Thoracic aorta (tissue), 2 donors: ENCODE measurements at regions not wholly inside any gene's neighbourhood (a gene's known extent, or its start where the extent isn't known, plus 50 kb on each side); places are given as distances from the start of the nearest gene placed in this dataset.

Source experiments
- ATAC-seq: fragments of 150-250 bp; one replicate; pipeline ENCODE4 v1.8.0; 2017; ENCODE audit warnings: low read depth; ENCODE audit not compliant: insufficient number of reproducible peaks, low FRiP score
- DNase-seq: peaks from one replicate; pipeline ENCODE4 v3.0.0-alpha.2; 2020; ENCODE audit warnings: low spot score
- H3K27ac ChIP-seq, 2 donors: fragments of 200-600 bp; sonication (generic); 1 replicate in 1 of 2; 2 replicates in 1 of 2; pipeline ENCODE4 v1.5.1; 2016; ENCODE audit warnings: mild to moderate bottlenecking in 2 of 2, moderate library complexity in 2 of 2
- H3K27me3 ChIP-seq: fragments of 200-600 bp; sonication (generic); replicated peaks from 2 replicates; pipeline ENCODE4 v1.6.0; 2016; ENCODE audit warnings: mild to moderate bottlenecking; ENCODE audit not compliant: insufficient read depth
- H3K36me3 ChIP-seq: fragments of 200-600 bp; sonication (generic); one replicate; pipeline ENCODE4 v1.5.1; 2016
- H3K4me1 ChIP-seq, 2 donors: fragments of 200-600 bp; sonication (generic); 1 replicate in 1 of 2; 2 replicates in 1 of 2; pipeline versions ENCODE4 v1.5.1 to v1.6.0; 2016; ENCODE audit warnings: low read depth in 2 of 2, mild to moderate bottlenecking in 1 of 2; ENCODE audit not compliant: control insufficient read depth in 1 of 2
- H3K4me3 ChIP-seq: fragments of 200-600 bp; sonication (generic); 2 replicates; pipeline ENCODE4 v1.5.1; 2016; ENCODE audit warnings: mild to moderate bottlenecking
- H3K9me3 ChIP-seq: fragments of 200-600 bp; sonication (generic); 2 replicates; pipeline ENCODE4 v1.5.1; 2016
- TF ChIP-seq, protein P1 (sequence below): fragments of 200-600 bp; sonication (generic); IDR thresholded peaks from one replicate; pipeline ENCODE4 v1.5.1; 2019; ENCODE audit warnings: antibody characterized with exemption

DNA sequence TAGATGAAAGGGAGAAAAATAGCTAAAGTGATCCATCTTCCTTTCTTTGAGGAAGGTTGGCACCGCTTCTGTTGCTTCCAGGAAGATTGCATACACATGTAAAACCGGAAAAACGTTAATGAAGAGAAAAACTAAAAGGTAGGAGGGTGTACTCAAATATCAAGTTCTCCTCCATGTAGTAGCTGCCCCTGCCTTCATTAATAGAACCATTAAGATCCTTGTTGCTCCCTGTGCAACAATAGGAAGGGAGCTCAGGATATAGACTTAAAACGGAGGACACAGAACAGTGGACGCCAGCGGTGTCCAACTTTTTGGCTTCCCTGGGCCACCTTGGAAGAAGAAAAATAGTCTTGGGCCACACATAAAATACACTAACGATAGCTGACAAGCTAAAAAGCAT, 118.9 kb downstream of the TMEM174 start:
- DNase-seq: no peak
- no peaks in the 10 kb centered on the region for H3K27me3 ChIP-seq

DNA sequence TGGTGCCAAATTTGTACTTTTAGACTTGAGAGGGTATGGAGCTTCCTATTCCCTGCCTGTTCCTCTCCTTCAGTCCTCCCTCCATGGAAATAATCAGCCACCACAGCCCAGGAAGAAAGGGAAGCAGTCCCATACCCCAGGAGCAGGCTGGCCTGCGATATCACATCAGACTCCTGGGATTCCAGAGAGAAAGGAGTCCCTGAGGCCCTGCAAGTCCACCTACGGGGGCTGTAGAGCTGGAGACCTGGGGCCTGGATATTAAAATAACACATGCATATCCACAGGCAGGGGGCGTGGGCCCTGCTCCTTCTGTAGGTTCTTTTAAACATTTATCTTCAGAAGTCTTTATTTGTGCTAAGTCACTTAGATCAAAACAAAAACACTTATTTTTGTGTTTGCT, 117.2 kb downstream of the TMEM174 start:
- Histone ChIP-seq H3K4me1 (no peaks in the 10 kb centered on the region), H3K36me3 (no peaks in the 10 kb centered on the region), H3K27ac (no peak overlapping the region), H3K27me3 (no peaks in the 10 kb centered on the region), H3K9me3 (no peaks in the 10 kb centered on the region), H3K4me3 (no peak overlapping the region)
- DNase-seq (no peak), ATAC-seq (no peak)
- TF ChIP-seq, protein P1, sequence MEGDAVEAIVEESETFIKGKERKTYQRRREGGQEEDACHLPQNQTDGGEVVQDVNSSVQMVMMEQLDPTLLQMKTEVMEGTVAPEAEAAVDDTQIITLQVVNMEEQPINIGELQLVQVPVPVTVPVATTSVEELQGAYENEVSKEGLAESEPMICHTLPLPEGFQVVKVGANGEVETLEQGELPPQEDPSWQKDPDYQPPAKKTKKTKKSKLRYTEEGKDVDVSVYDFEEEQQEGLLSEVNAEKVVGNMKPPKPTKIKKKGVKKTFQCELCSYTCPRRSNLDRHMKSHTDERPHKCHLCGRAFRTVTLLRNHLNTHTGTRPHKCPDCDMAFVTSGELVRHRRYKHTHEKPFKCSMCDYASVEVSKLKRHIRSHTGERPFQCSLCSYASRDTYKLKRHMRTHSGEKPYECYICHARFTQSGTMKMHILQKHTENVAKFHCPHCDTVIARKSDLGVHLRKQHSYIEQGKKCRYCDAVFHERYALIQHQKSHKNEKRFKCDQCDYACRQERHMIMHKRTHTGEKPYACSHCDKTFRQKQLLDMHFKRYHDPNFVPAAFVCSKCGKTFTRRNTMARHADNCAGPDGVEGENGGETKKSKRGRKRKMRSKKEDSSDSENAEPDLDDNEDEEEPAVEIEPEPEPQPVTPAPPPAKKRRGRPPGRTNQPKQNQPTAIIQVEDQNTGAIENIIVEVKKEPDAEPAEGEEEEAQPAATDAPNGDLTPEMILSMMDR: no peak

More for the DNA sequence above, 118.9 kb downstream of the TMEM174 start:
- no peaks in the 10 kb centered on the region for H3K9me3 ChIP-seq
- H3K4me1 ChIP-seq: no peaks in the 10 kb centered on the region
- no peaks in the 10 kb centered on the region for H3K36me3 ChIP-seq
- ATAC-seq: no peak
- H3K27ac ChIP-seq: no peak overlapping the region
- no peak overlapping the region for H3K4me3 ChIP-seq
- TF ChIP-seq, protein P1: no peak

DNA sequence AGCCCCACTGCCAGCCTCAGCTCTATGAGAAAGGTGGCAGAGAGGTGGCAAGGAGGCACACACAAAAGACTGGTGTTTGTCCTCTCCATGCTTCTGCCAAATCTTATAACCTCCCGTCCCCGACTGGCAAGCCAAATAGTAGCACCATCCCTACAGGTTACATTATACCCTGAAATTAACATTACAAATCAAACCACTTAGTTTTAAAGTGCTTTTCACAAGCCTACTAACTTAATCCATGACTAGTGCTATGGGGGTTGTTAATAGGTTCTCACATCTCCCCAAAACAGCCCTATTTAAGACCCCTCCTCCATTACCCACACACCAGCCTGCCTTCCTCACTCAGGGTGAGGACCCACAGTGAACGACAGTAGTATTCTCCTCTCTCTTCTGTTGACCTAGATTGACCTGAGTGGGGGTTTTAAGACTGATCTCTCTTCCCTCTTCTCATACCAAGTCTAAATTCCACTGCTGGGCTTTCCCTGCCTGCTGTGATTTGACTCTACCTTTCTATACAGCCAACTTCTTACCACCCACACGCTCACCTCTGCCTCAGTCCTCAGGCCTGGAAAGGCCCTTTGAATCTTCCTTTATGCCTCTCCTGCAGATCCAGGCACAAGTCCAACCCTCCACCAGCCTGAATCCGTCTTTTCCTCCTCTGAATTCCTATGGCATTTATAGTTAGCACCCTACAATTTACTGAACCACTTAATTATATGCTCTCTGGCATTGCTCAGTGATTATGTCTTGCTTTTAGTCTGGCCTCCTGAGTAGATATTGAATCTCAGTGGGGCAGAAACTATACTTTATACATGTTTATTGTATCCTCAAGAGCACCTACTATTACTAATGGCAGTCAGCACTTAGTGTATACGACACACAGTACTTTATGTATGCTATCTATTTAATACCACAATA, 116.1 kb downstream of the TMEM174 start:
- Histone ChIP-seq H3K36me3 (no peaks in the 10 kb centered on the region), H3K9me3 (no peaks in the 10 kb centered on the region), H3K27ac (no peak overlapping the region), H3K27me3 (no peaks in the 10 kb centered on the region), H3K4me1 (no peaks in the 10 kb centered on the region), H3K4me3 (no peak overlapping the region)
- DNase-seq (no peak), ATAC-seq (no peak)
- TF ChIP-seq, protein P1: no peak

DNA sequence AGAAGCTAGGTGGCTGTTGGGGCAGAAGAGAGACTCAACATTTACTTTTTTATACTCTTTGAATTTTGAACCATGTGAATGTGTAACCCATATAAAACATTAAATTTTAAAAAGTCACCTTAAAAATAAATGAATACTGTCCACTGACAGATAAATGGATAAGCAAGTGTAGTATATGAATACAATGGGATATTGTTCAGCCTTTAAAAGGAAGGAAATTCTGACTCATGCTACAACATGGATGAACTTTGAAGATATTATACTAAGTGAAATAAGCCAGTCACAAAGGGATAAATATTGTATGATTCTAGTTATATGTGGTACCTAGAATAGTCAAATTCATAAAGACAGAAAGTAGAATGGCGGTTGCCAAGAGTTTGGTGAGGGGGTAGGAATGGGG, 113.9 kb downstream of the TMEM174 start:
- TF ChIP-seq, protein P1: no peak
- ATAC-seq: no peak

DNA sequence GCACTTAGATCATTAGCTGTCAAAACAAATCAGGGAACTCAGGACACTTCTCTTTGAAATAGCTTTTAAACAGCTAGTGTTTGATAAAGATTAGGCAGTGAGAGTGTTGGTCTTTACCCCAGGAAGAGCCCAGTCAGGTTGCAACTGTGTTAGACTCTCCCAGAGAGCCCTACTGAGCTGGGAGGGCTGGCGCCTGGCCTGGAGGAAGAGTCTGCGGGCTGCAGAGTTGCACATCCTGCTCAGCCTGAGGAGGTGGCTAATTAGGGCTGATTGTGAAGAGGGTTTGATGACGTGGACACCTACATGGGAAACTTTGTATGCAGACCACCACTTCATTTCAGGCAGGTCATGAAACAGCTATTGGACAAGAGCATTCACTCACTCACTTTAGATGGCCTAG, 112.0 kb downstream of the TMEM174 start:
- Histone ChIP-seq H3K4me3 (no peak overlapping the region), H3K36me3 (no peaks in the 10 kb centered on the region), H3K4me1 (peaks cover 7 to 24% of the 10 kb centered on the region in 2 donors), H3K27me3 (no peaks in the 10 kb centered on the region), H3K27ac (no peak overlapping the region), H3K9me3 (no peaks in the 10 kb centered on the region)
- TF ChIP-seq, protein P1: no peak
- ATAC-seq (no peak), DNase-seq (no peak)

More for the DNA sequence above, 113.9 kb downstream of the TMEM174 start:
- no peaks in the 10 kb centered on the region for H3K9me3 ChIP-seq
- no peak for DNase-seq
- H3K4me3 ChIP-seq: no peak overlapping the region
- H3K4me1 ChIP-seq: peaks cover 0 to 6% of the 10 kb centered on the region in 2 donors
- no peaks in the 10 kb centered on the region for H3K27me3 ChIP-seq
- H3K36me3 ChIP-seq: no peaks in the 10 kb centered on the region
- H3K27ac ChIP-seq: no peak overlapping the region
